HEK293 (cell line): ENCODE measurements at regions not wholly inside any gene's neighbourhood (a gene's known extent, or its start where the extent isn't known, plus 50 kb on each side); places are given as distances from the start of the nearest gene placed in this dataset.

Experiments used
- CTCF ChIA-PET: fragments of 350-600 bp; formaldehyde crosslinking; extraction: SDS; loops from one replicate; lab custom pipeline; 2021; ENCODE audit warnings: antibody characterized with exemption; lab: Yijun Ruan, JAX
- POLR2A ChIA-PET: fragments of 300-600 bp; formaldehyde crosslinking; extraction: SDS; loops from one replicate; lab custom pipeline; 2020; ENCODE audit warnings: antibody characterized with exemption, inconsistent platforms; lab: Yijun Ruan, JAX
- H3K27ac ChIP-seq: fragments of 200-500 bp; sonication (Bioruptor generic); 2 replicates; pipeline ENCODE4 v1.5.1; 2014; ENCODE audit warnings: low read depth, low read length, control low read depth, inconsistent platforms; ENCODE audit errors: extremely low read depth
- H3K36me3 ChIP-seq, 2 experiments: fragments of 200-500 bp in 1 of 2; sonication (Bioruptor generic) in 1 of 2; 1 replicate in 1 of 2; 2 replicates in 1 of 2; pipeline ENCODE4 v1.5.1; 2014 to 2017; ENCODE audit warnings: inconsistent platforms in 2 of 2, low read length in 2 of 2; ENCODE audit not compliant: control insufficient read depth in 2 of 2, insufficient read depth in 1 of 2
- H3K4me1 ChIP-seq: fragments of 200-500 bp; sonication (Bioruptor generic); 2 replicates; pipeline ENCODE4 v1.5.1; 2014; ENCODE audit warnings: mild to moderate bottlenecking, low read length, inconsistent platforms; ENCODE audit not compliant: control insufficient read depth, insufficient read depth
- H3K4me3 ChIP-seq: 2 replicates; pipeline ENCODE4 v1.5.1; 2011; ENCODE audit warnings: low read depth, mild to moderate bottlenecking, control low read depth, low read length, moderate library complexity
- H3K9me3 ChIP-seq: fragments of 200-500 bp; sonication (Bioruptor generic); 2 replicates; pipeline ENCODE4 v1.5.1; 2014; ENCODE audit warnings: low read depth, low read length, inconsistent platforms; ENCODE audit not compliant: control insufficient read depth, insufficient read depth
- ATF2 ChIP-seq: fragments of 450-650 bp; formaldehyde crosslinking; IDR thresholded peaks from 2 replicates; pipeline ENCODE4 v1.5.1; 2016; ENCODE audit warnings: missing biosample characterization, missing genetic modification characterization, low read depth
- BCL11B ChIP-seq: fragments of 450-650 bp; formaldehyde crosslinking; IDR thresholded peaks from 2 replicates; pipeline ENCODE4 v1.5.1; 2016; ENCODE audit warnings: low read depth, missing biosample characterization, missing genetic modification characterization
- FEZF1 ChIP-seq: fragments of 450-650 bp; formaldehyde crosslinking; IDR thresholded peaks from 2 replicates; pipeline ENCODE4 v1.5.1; 2016; ENCODE audit warnings: missing biosample characterization, missing genetic modification characterization
- INSM2 ChIP-seq: fragments of 450-650 bp; formaldehyde crosslinking; IDR thresholded peaks from 2 replicates; pipeline ENCODE4 v1.5.1; 2016; ENCODE audit warnings: missing biosample characterization, missing genetic modification characterization
- SP2 ChIP-seq: fragments of 450-650 bp; formaldehyde crosslinking; IDR thresholded peaks from 2 replicates; pipeline ENCODE4 v1.5.1; 2016; ENCODE audit warnings: missing biosample characterization, missing genetic modification characterization
- SP3 ChIP-seq: fragments of 450-650 bp; formaldehyde crosslinking; IDR thresholded peaks from 2 replicates; pipeline ENCODE4 v1.5.1; 2016; ENCODE audit warnings: missing biosample characterization, missing genetic modification characterization
- ZIC2 ChIP-seq: fragments of 450-650 bp; formaldehyde crosslinking; IDR thresholded peaks from 2 replicates; pipeline ENCODE4 v1.5.1; 2016; ENCODE audit warnings: missing biosample characterization, missing genetic modification characterization
- ZNF354C ChIP-seq: fragments of 450-650 bp; formaldehyde crosslinking; IDR thresholded peaks from 2 replicates; pipeline ENCODE4 v1.5.1; 2016; ENCODE audit warnings: missing biosample characterization, missing genetic modification characterization, low read depth, borderline replicate concordance
- ZNF366 ChIP-seq: fragments of 450-650 bp; formaldehyde crosslinking; conservative IDR thresholded peaks from 2 replicates; pipeline ENCODE4 v1.5.1; 2016; ENCODE audit warnings: missing biosample characterization, missing genetic modification characterization
- ZNF449 ChIP-seq: fragments of 450-650 bp; formaldehyde crosslinking; IDR thresholded peaks from 2 replicates; pipeline ENCODE4 v1.5.1; 2017; ENCODE audit warnings: missing biosample characterization, mild to moderate bottlenecking, missing genetic modification characterization, moderate library complexity
- ZNF501 ChIP-seq: fragments of 450-650 bp; formaldehyde crosslinking; IDR thresholded peaks from 2 replicates; pipeline ENCODE4 v1.5.1; 2016; ENCODE audit warnings: missing biosample characterization, missing genetic modification characterization
- ZNF555 ChIP-seq: fragments of 450-650 bp; formaldehyde crosslinking; conservative IDR thresholded peaks from 2 replicates; pipeline ENCODE4 v1.5.1; 2017; ENCODE audit warnings: missing biosample characterization, mild to moderate bottlenecking, missing genetic modification characterization, inconsistent platforms
- ZNF560 ChIP-seq: fragments of 450-650 bp; formaldehyde crosslinking; IDR thresholded peaks from 2 replicates; pipeline ENCODE4 v1.5.1; 2017; ENCODE audit warnings: missing biosample characterization, missing genetic modification characterization, borderline replicate concordance
- ZNF629 ChIP-seq: fragments of 450-650 bp; formaldehyde crosslinking; IDR thresholded peaks from 2 replicates; pipeline ENCODE4 v1.5.1; 2017; ENCODE audit warnings: missing biosample characterization, missing genetic modification characterization
- ZNF645 ChIP-seq: fragments of 450-650 bp; formaldehyde crosslinking; IDR thresholded peaks from 2 replicates; pipeline ENCODE4; 2016; ENCODE audit warnings: missing biosample characterization, missing genetic modification characterization
- ZNF660 ChIP-seq: fragments of 450-650 bp; IDR thresholded peaks from 2 replicates; pipeline ENCODE4 v1.5.1; 2018; ENCODE audit warnings: missing biosample characterization, mild to moderate bottlenecking, missing genetic modification characterization
- ZNF792 ChIP-seq: fragments of 450-650 bp; formaldehyde crosslinking; IDR thresholded peaks from 2 replicates; pipeline ENCODE4 v1.5.1; 2016; ENCODE audit warnings: missing biosample characterization, missing genetic modification characterization
- TF ChIP-seq, protein P1 (sequence below): fragments of 450-650 bp; formaldehyde crosslinking; IDR thresholded peaks from 2 replicates; pipeline ENCODE4 v1.5.1; 2016; ENCODE audit warnings: missing biosample characterization, missing genetic modification characterization

GRCh38 chr16:58885528-58886170 lies 151.5 kb upstream of the GOT2 start:
- Histone ChIP-seq H3K27ac (no peak overlapping the region), H3K36me3 (no peaks in the 10 kb centered on the region), H3K4me1 (no peaks in the 10 kb centered on the region), H3K4me3 (no peak overlapping the region), H3K9me3 (no peaks in the 10 kb centered on the region)
- no peak for TF ChIP-seq BCL11B (tag by site-specific recombination)
- no peak for TF ChIP-seq ZNF366 (tag by site-specific recombination)
- no peak for TF ChIP-seq ZNF354C (tag by site-specific recombination)
- no peak for TF ChIP-seq FEZF1 (tag by site-specific recombination)
- TF ChIP-seq, protein P1, sequence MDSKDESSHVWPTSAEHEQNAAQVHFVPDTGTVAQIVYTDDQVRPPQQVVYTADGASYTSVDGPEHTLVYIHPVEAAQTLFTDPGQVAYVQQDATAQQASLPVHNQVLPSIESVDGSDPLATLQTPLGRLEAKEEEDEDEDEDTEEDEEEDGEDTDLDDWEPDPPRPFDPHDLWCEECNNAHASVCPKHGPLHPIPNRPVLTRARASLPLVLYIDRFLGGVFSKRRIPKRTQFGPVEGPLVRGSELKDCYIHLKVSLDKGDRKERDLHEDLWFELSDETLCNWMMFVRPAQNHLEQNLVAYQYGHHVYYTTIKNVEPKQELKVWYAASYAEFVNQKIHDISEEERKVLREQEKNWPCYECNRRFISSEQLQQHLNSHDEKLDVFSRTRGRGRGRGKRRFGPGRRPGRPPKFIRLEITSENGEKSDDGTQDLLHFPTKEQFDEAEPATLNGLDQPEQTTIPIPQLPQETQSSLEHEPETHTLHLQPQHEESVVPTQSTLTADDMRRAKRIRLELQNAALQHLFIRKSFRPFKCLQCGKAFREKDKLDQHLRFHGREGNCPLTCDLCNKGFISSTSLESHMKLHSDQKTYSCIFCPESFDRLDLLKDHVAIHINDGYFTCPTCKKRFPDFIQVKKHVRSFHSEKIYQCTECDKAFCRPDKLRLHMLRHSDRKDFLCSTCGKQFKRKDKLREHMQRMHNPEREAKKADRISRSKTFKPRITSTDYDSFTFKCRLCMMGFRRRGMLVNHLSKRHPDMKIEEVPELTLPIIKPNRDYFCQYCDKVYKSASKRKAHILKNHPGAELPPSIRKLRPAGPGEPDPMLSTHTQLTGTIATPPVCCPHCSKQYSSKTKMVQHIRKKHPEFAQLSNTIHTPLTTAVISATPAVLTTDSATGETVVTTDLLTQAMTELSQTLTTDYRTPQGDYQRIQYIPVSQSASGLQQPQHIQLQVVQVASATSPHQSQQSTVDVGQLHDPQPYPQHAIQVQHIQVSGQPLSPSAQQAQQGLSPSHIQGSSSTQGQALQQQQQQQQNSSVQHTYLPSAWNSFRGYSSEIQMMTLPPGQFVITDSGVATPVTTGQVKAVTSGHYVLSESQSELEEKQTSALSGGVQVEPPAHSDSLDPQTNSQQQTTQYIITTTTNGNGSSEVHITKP (tag by site-specific recombination) = no peak
- TF ChIP-seq INSM2 (tag by site-specific recombination) = no peak
- TF ChIP-seq ZNF560 (tag by site-specific recombination) = no peak
- TF ChIP-seq ZIC2 (tag by site-specific recombination) = no peak
- no peak for TF ChIP-seq ZNF645 (tag by site-specific recombination)
- no peak for TF ChIP-seq ZNF449 (tag by site-specific recombination)
- TF ChIP-seq ZNF501 (tag by site-specific recombination) = no peak
- no peak for TF ChIP-seq SP3
- TF ChIP-seq ZNF792 (tag by site-specific recombination) = no peak
- no peak for TF ChIP-seq ZNF629 (tag by site-specific recombination)
- no peak for TF ChIP-seq ATF2 (tag by site-specific recombination)
- no peak for TF ChIP-seq SP2 (tag by site-specific recombination)
- TF ChIP-seq ZNF555 (tag by site-specific recombination) = no peak
- TF ChIP-seq ZNF660 (tag by site-specific recombination) = no peak
- CTCF ChIA-PET = no interaction called here
- POLR2A ChIA-PET = no interaction called here
